Left ventricle myocardium inferior (tissue), 1 donor: ENCODE measurements at regions not wholly inside any gene's neighbourhood (a gene's known extent, or its start where the extent isn't known, plus 50 kb on each side); places are given as distances from the start of the nearest gene placed in this dataset.

Source experiments
- DNase-seq: peaks from one replicate; pipeline ENCODE4 v3.0.0-alpha.2; 2020
- H3K27ac ChIP-seq: fragments of 200-600 bp; replicated peaks from 2 replicates; pipeline ENCODE4 v1.8.0; 2021
- H3K27me3 ChIP-seq: fragments of 200-600 bp; 2 replicates; pipeline ENCODE4 v1.8.0; 2021; ENCODE audit warnings: low read depth
- H3K36me3 ChIP-seq: fragments of 200-600 bp; 2 replicates; pipeline ENCODE4 v1.8.0; 2021
- H3K4me1 ChIP-seq: fragments of 200-600 bp; 2 replicates; pipeline ENCODE4 v1.8.0; 2021
- H3K4me3 ChIP-seq: fragments of 200-600 bp; 2 replicates; pipeline ENCODE4 v1.8.0; 2021; ENCODE audit warnings: mild to moderate bottlenecking, moderate library complexity
- H3K9me3 ChIP-seq: fragments of 200-600 bp; replicated peaks from 2 replicates; pipeline ENCODE4 v1.8.0; 2021
- CTCF ChIP-seq: fragments of 200-600 bp; IDR thresholded peaks from 2 replicates; pipeline ENCODE4 v1.8.0; 2021; ENCODE audit warnings: antibody characterized with exemption, mild to moderate bottlenecking, borderline replicate concordance
- intact Hi-C: fragments of 100-400 bp; cut with micrococcal nuclease; formaldehyde crosslinking; loops from one replicate; pipeline ENCODE4 v1.11.0; 2022
- donor health status: DM: no; HTN: yes; CAD: no; lungs with severe emphysema.

GRCh38 chr1:229028544-229028943 lies 242.4 kb upstream of the RAB4A start:
- no peak for DNase-seq
- Histone ChIP-seq H3K4me3 (no peak overlapping the region), H3K4me1 (peaks cover 30% of the 10 kb centered on the region), H3K27me3 (no peaks in the 10 kb centered on the region), H3K9me3 (no peaks in the 10 kb centered on the region), H3K27ac (no peak overlapping the region), H3K36me3 (no peaks in the 10 kb centered on the region)
- intact Hi-C loops: no loop called here
- TF ChIP-seq CTCF: no peak

- intact Hi-C loops: no loop called here
- peaks cover 25% of the 10 kb centered on the region for H3K4me1 ChIP-seq
- no peaks in the 10 kb centered on the region for H3K9me3 ChIP-seq
- H3K4me3 ChIP-seq: no peak overlapping the region
- no peak for DNase-seq
- H3K36me3 ChIP-seq: no peaks in the 10 kb centered on the region
- TF ChIP-seq CTCF: no peak
- no peak overlapping the region for H3K27ac ChIP-seq
- H3K27me3 ChIP-seq: no peaks in the 10 kb centered on the region
Measured at GRCh38 chr1:229028987-229029878, 241.7 kb upstream of the RAB4A start.

- no peak for DNase-seq
- Histone ChIP-seq H3K4me1 (peaks cover 19% of the 10 kb centered on the region), H3K4me3 (no peak overlapping the region), H3K27ac (no peak overlapping the region), H3K9me3 (no peaks in the 10 kb centered on the region), H3K27me3 (no peaks in the 10 kb centered on the region), H3K36me3 (no peaks in the 10 kb centered on the region)
- no peak for TF ChIP-seq CTCF
- intact Hi-C loops: no loop called here
Measured at GRCh38 chr1:229029879-229030235, 241.1 kb upstream of the RAB4A start.

GRCh38 chr1:229030630-229031029 lies 240.3 kb upstream of the RAB4A start:
- no peaks in the 10 kb centered on the region for H3K36me3 ChIP-seq
- no peaks in the 10 kb centered on the region for H3K9me3 ChIP-seq
- H3K27ac ChIP-seq: no peak overlapping the region
- intact Hi-C loops: no loop called here
- DNase-seq: no peak
- no peak for TF ChIP-seq CTCF
- no peaks in the 10 kb centered on the region for H3K27me3 ChIP-seq
- H3K4me1 ChIP-seq: peaks cover 18% of the 10 kb centered on the region
- H3K4me3 ChIP-seq: no peak overlapping the region

- no peak for TF ChIP-seq CTCF
- peaks cover 21% of the 10 kb centered on the region for H3K4me1 ChIP-seq
- no peaks in the 10 kb centered on the region for H3K36me3 ChIP-seq
- intact Hi-C loops: no loop called here
- no peaks in the 10 kb centered on the region for H3K9me3 ChIP-seq
- H3K4me3 ChIP-seq: no peak overlapping the region
- no peak for DNase-seq
- no peaks in the 10 kb centered on the region for H3K27me3 ChIP-seq
- no peak overlapping the region for H3K27ac ChIP-seq
Measured at GRCh38 chr1:229031061-229031460, 239.8 kb upstream of the RAB4A start.
